Uterus (tissue), 2 donors: ENCODE measurements at regions not wholly inside any gene's neighbourhood (a gene's known extent, or its start where the extent isn't known, plus 50 kb on each side); places are given as distances from the start of the nearest gene placed in this dataset.

Source experiments
- CTCF ChIP-seq, 4 experiments: fragments of 200-600 bp in 2 of 4; fragments of 450-650 bp in 2 of 4; sonication (generic) in 2 of 4; IDR thresholded peaks; one replicate each; pipeline ENCODE4 v1.5.1; 2016 to 2019; ENCODE audit warnings: antibody characterized with exemption in 4 of 4, mild to moderate bottlenecking in 2 of 4, moderate library complexity in 1 of 4
- POLR2A ChIP-seq, 2 donors: fragments of 450-650 bp; IDR thresholded peaks; one replicate each; pipeline ENCODE4 v1.6.1; 2016; ENCODE audit warnings: antibody characterized with exemption in 2 of 2, mild to moderate bottlenecking in 1 of 2, moderate library complexity in 1 of 2

GRCh38 chr13:50561739-50562138 lies 281.8 kb downstream of the DLEU7 start:
- TF ChIP-seq POLR2A (IDR thresholded peaks at IDR 0.05) (no peak), CTCF (IDR thresholded peaks at IDR 0.05) (no peak)
